GM23248 (cell line): ENCODE measurements at regions not wholly inside any gene's neighbourhood (a gene's known extent, or its start where the extent isn't known, plus 50 kb on each side); places are given as distances from the start of the nearest gene placed in this dataset.

Source experiments
- DNase-seq: peaks from one replicate; pipeline ENCODE4 v3.0.0-alpha.2; 2015
- H2AFZ ChIP-seq: fragments of 200-600 bp; sonication (generic); 2 replicates; pipeline ENCODE4 v1.6.1; 2016; ENCODE audit warnings: antibody characterized with exemption
- H3F3A ChIP-seq: fragments of 200-600 bp; sonication (generic); 2 replicates; pipeline ENCODE4 v1.6.1; 2016; ENCODE audit warnings: mild to moderate bottlenecking, antibody characterized with exemption, mixed run types; ENCODE audit not compliant: insufficient read depth
- H3K27ac ChIP-seq: fragments of 200-600 bp; sonication (generic); 2 replicates; pipeline ENCODE4 v1.5.1; 2016; ENCODE audit warnings: mild to moderate bottlenecking
- H3K27me3 ChIP-seq: fragments of 200-600 bp; sonication (generic); replicated peaks from 2 replicates; pipeline ENCODE4 v1.6.1; 2016; ENCODE audit warnings: mild to moderate bottlenecking; ENCODE audit not compliant: insufficient read depth
- H3K36me3 ChIP-seq: fragments of 200-600 bp; sonication (generic); 2 replicates; pipeline ENCODE4 v1.6.1; 2016; ENCODE audit warnings: low read depth, mild to moderate bottlenecking
- H3K4me1 ChIP-seq: fragments of 200-600 bp; sonication (generic); 2 replicates; pipeline ENCODE4 v1.6.1; 2016; ENCODE audit warnings: mild to moderate bottlenecking; ENCODE audit not compliant: insufficient read depth
- H3K4me2 ChIP-seq: fragments of 200-600 bp; sonication (generic); one replicate; pipeline ENCODE4 v1.6.1; 2016; ENCODE audit warnings: mild to moderate bottlenecking; ENCODE audit not compliant: unreplicated experiment
- H3K4me3 ChIP-seq: fragments of 200-600 bp; sonication (generic); 2 replicates; pipeline ENCODE4 v1.5.1; 2016; ENCODE audit warnings: mild to moderate bottlenecking
- H3K79me2 ChIP-seq: fragments of 200-600 bp; sonication (generic); 2 replicates; pipeline ENCODE4 v1.6.1; 2016; ENCODE audit warnings: mild to moderate bottlenecking; ENCODE audit not compliant: insufficient read depth
- H3K9ac ChIP-seq: fragments of 200-600 bp; sonication (generic); 2 replicates; pipeline ENCODE4 v1.6.1; 2016; ENCODE audit warnings: mild to moderate bottlenecking
- H3K9me2 ChIP-seq: fragments of 200-600 bp; sonication (generic); 2 replicates; pipeline ENCODE4 v1.6.1; 2016; ENCODE audit warnings: mixed run types, mild to moderate bottlenecking, moderate library complexity; ENCODE audit not compliant: insufficient read depth
- H3K9me3 ChIP-seq: fragments of 200-600 bp; sonication (generic); one replicate; pipeline ENCODE4 v1.6.1; 2017; ENCODE audit warnings: low read depth
- H4K20me1 ChIP-seq: fragments of 200-600 bp; sonication (generic); 2 replicates; pipeline ENCODE4 v1.6.0; 2016; ENCODE audit not compliant: insufficient read depth
- EZH2 ChIP-seq: fragments of 200-600 bp; sonication (generic); IDR thresholded peaks from 2 replicates; pipeline ENCODE4 v1.6.1; 2018; ENCODE audit warnings: antibody characterized with exemption, mild to moderate bottlenecking; ENCODE audit not compliant: insufficient read depth, poor library complexity, severe bottlenecking
- EZH2phosphoT487 ChIP-seq: fragments of 200-600 bp; sonication (generic); IDR thresholded peaks from 2 replicates; pipeline ENCODE4 v1.6.1; 2018; ENCODE audit warnings: antibody characterized with exemption, moderate library complexity, mild to moderate bottlenecking, low read depth; ENCODE audit not compliant: insufficient read depth
- WGBS, 2 experiments: methylation state at CpG; one replicate each; pipeline ENCODE4 v1.1.6; 2015 to 2017; ENCODE audit warnings: low lambda C conversion rate in 2 of 2, low coverage in 1 of 2; ENCODE audit errors: missing lambda C conversion rate in 2 of 2; 5-methylcytosine and 5-hydroxymethylcytosine counted together
- in situ Hi-C: fragments of 300-500 bp; cut with MboI; formaldehyde crosslinking; loops from 2 replicates; pipeline ENCODE4 v1.15.0; 2020

GRCh38 chr2:152944099-152944498 lies 225.7 kb downstream of the ARL6IP6 start:
- no peaks in the 10 kb centered on the region for H3K4me1 ChIP-seq
- no peaks in the 10 kb centered on the region for H3K79me2 ChIP-seq
- 3 to 15% methylated on average over 2 of the region's 2 CpGs for WGBS, 2 experiments
- H3K4me2 ChIP-seq = no peak overlapping the region
- H3K9me2 ChIP-seq = no peaks in the 10 kb centered on the region; the same call in 1 of the 2 replicates
- in situ Hi-C loops = no loop called here
- H3K9me3 ChIP-seq = no peaks in the 10 kb centered on the region
- H3F3A ChIP-seq = no peaks in the 10 kb centered on the region
- no peaks in the 10 kb centered on the region for H3K36me3 ChIP-seq
- H4K20me1 ChIP-seq = no peaks in the 10 kb centered on the region
- H3K4me3 ChIP-seq = no peak overlapping the region
- no peak for TF ChIP-seq EZH2phosphoT487
- TF ChIP-seq EZH2 = no peak
- no peaks in the 10 kb centered on the region for H3K27me3 ChIP-seq
- no peak for DNase-seq
- no peak overlapping the region for H3K9ac ChIP-seq
- no peak overlapping the region for H3K27ac ChIP-seq
- no peak overlapping the region for H2AFZ ChIP-seq

- WGBS, 2 experiments = 34 to 40% methylated on average over 3 of the region's 3 CpGs
- no peak overlapping the region for H3K27ac ChIP-seq
- no peaks in the 10 kb centered on the region for H4K20me1 ChIP-seq
- H3K4me2 ChIP-seq = no peak overlapping the region
- H3K36me3 ChIP-seq = no peaks in the 10 kb centered on the region
- no peaks in the 10 kb centered on the region for H3K79me2 ChIP-seq
- H3K4me1 ChIP-seq = no peaks in the 10 kb centered on the region
- DNase-seq = no peak
- H3F3A ChIP-seq = no peaks in the 10 kb centered on the region
- TF ChIP-seq EZH2phosphoT487 (no peak), EZH2 (no peak)
- no peaks in the 10 kb centered on the region for H3K9me2 ChIP-seq
- no peaks in the 10 kb centered on the region for H3K27me3 ChIP-seq
- no peak overlapping the region for H3K9ac ChIP-seq
- H2AFZ ChIP-seq = no peak overlapping the region
- H3K4me3 ChIP-seq = no peak overlapping the region
- in situ Hi-C loops = no loop called here
- no peaks in the 10 kb centered on the region for H3K9me3 ChIP-seq
Measured at GRCh38 chr2:152942940-152943440, 224.6 kb downstream of the ARL6IP6 start.

GRCh38 chr2:152930501-152930900 lies 212.1 kb downstream of the ARL6IP6 start:
- Histone ChIP-seq H3K4me1 (no peaks in the 10 kb centered on the region), H3K4me3 (no peak overlapping the region), H3K79me2 (no peaks in the 10 kb centered on the region), H4K20me1 (no peaks in the 10 kb centered on the region), H3K27ac (no peak overlapping the region), H3F3A (peaks cover 3% of the 10 kb centered on the region; the same call in 1 of the 2 replicates), H3K9me2 (no peaks in the 10 kb centered on the region), H3K27me3 (no peaks in the 10 kb centered on the region; the same call in 1 of the 2 replicates), H3K9me3 (no peaks in the 10 kb centered on the region), H3K36me3 (no peaks in the 10 kb centered on the region), H3K4me2 (no peak overlapping the region), H2AFZ (no peak overlapping the region), H3K9ac (no peak overlapping the region)
- no peak for DNase-seq
- in situ Hi-C loops = no loop called here
- TF ChIP-seq EZH2phosphoT487 (no peak), EZH2 (no peak)
- 2 to 10% methylated on average over 2 of the region's 2 CpGs for WGBS, 2 experiments

- H3K9ac ChIP-seq = no peak overlapping the region
- 86 to 94% methylated on average over 3 of the region's 3 CpGs for WGBS, 2 experiments
- no peaks in the 10 kb centered on the region for H3K9me3 ChIP-seq
- no peaks in the 10 kb centered on the region for H4K20me1 ChIP-seq
- no peaks in the 10 kb centered on the region for H3K79me2 ChIP-seq
- no peak overlapping the region for H3K4me2 ChIP-seq
- H3K4me3 ChIP-seq = no peak overlapping the region
- no peaks in the 10 kb centered on the region for H3K4me1 ChIP-seq
- TF ChIP-seq EZH2 = no peak
- TF ChIP-seq EZH2phosphoT487 = no peak
- no peaks in the 10 kb centered on the region for H3K9me2 ChIP-seq
- H3K27ac ChIP-seq = no peak overlapping the region
- in situ Hi-C loops = no loop called here
- H3K36me3 ChIP-seq = no peaks in the 10 kb centered on the region
- no peak for DNase-seq
- peaks cover 3% of the 10 kb centered on the region; the same call in 1 of the 2 replicates for H3F3A ChIP-seq
- no peak overlapping the region for H2AFZ ChIP-seq
- no peaks in the 10 kb centered on the region; the same call in 1 of the 2 replicates for H3K27me3 ChIP-seq
Measured at GRCh38 chr2:152929628-152930027, 211.2 kb downstream of the ARL6IP6 start.
